Gastroesophageal sphincter (tissue), 4 donors: ENCODE measurements at regions not wholly inside any gene's neighbourhood (a gene's known extent, or its start where the extent isn't known, plus 50 kb on each side); places are given as distances from the start of the nearest gene placed in this dataset.

Experiments
- ATAC-seq: fragments of 150-250 bp; one replicate; pipeline ENCODE4 v1.9.1; 2016; ENCODE audit warnings: mild to moderate bottlenecking, moderate library complexity
- H3K27ac ChIP-seq, 4 donors: fragments of 200-600 bp; sonication (generic) in 3 of 4; 1 replicate in 3 of 4; 2 replicates in 1 of 4; pipeline ENCODE4 v1.5.1; 2016 to 2019
- H3K27me3 ChIP-seq: fragments of 200-600 bp; sonication (generic); one replicate; pipeline ENCODE4 v1.5.1; 2019
- H3K36me3 ChIP-seq, 2 donors: fragments of 200-600 bp; sonication (generic); one replicate each; pipeline ENCODE4 v1.5.1; 2019; ENCODE audit warnings: control low read depth in 1 of 2
- H3K4me1 ChIP-seq, 3 donors: fragments of 200-600 bp; sonication (generic); 1 replicate in 2 of 3; 2 replicates in 1 of 3; pipeline ENCODE4 v1.5.1; 2016 to 2019; ENCODE audit warnings: control low read depth in 2 of 3
- H3K4me3 ChIP-seq, 2 donors: fragments of 200-600 bp; sonication (generic); one replicate each; pipeline ENCODE4 v1.5.1; 2019; ENCODE audit warnings: mild to moderate bottlenecking in 1 of 2, moderate library complexity in 1 of 2
- H3K9me3 ChIP-seq, 3 donors: fragments of 200-600 bp; sonication (generic); one replicate each; pipeline ENCODE4 v1.5.1; 2017 to 2019; ENCODE audit warnings: control low read depth in 2 of 3
- EP300 ChIP-seq: sonication (generic); formaldehyde crosslinking; IDR thresholded peaks from one replicate; pipeline ENCODE4 v1.6.1; 2017; ENCODE audit warnings: antibody characterized with exemption, mild to moderate bottlenecking
- POLR2A ChIP-seq, 2 donors: fragments of 450-650 bp; IDR thresholded peaks; one replicate each; pipeline ENCODE4 v1.6.1; 2017; ENCODE audit warnings: antibody characterized with exemption in 2 of 2, mild to moderate bottlenecking in 2 of 2, moderate library complexity in 1 of 2
- POLR2AphosphoS5 ChIP-seq: sonication (generic); formaldehyde crosslinking; IDR thresholded peaks from one replicate; pipeline ENCODE4 v1.6.1; 2017; ENCODE audit warnings: antibody characterized with exemption
- WGBS, 2 donors: methylation state at CpG; one replicate each; pipeline ENCODE4 v1.1.5; 2018; ENCODE audit warnings: low coverage in 1 of 2; 5-methylcytosine and 5-hydroxymethylcytosine counted together
- TF ChIP-seq, protein P1 (sequence below), 4 experiments: fragments of 200-600 bp in 2 of 4; fragments of 450-650 bp in 2 of 4; sonication (generic) in 1 of 4; IDR thresholded peaks; one replicate each; pipeline ENCODE4 v1.5.1; 2017 to 2019; ENCODE audit warnings: antibody characterized with exemption in 4 of 4, mild to moderate bottlenecking in 2 of 4, moderate library complexity in 2 of 4

- no peak for ATAC-seq
- 18 to 68% methylated on average over 3 of the region's 3 CpGs for WGBS, 2 donors
Measured at GRCh38 chr10:29766753-29767152, 132.0 kb upstream of the SVIL start.

GRCh38 chr10:29765330-29765729, 130.6 kb upstream of the SVIL start:
- H3K27ac ChIP-seq = no peak overlapping the region
- ATAC-seq = no peak
- no peaks in the 10 kb centered on the region for H3K9me3 ChIP-seq
- WGBS, 2 donors = 43 to 89% methylated on average over 1 of the region's 2 CpGs
- H3K4me3 ChIP-seq = no peak overlapping the region
- no peak for TF ChIP-seq EP300
- no peak for TF ChIP-seq POLR2AphosphoS5
- TF ChIP-seq, protein P1, sequence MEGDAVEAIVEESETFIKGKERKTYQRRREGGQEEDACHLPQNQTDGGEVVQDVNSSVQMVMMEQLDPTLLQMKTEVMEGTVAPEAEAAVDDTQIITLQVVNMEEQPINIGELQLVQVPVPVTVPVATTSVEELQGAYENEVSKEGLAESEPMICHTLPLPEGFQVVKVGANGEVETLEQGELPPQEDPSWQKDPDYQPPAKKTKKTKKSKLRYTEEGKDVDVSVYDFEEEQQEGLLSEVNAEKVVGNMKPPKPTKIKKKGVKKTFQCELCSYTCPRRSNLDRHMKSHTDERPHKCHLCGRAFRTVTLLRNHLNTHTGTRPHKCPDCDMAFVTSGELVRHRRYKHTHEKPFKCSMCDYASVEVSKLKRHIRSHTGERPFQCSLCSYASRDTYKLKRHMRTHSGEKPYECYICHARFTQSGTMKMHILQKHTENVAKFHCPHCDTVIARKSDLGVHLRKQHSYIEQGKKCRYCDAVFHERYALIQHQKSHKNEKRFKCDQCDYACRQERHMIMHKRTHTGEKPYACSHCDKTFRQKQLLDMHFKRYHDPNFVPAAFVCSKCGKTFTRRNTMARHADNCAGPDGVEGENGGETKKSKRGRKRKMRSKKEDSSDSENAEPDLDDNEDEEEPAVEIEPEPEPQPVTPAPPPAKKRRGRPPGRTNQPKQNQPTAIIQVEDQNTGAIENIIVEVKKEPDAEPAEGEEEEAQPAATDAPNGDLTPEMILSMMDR (IDR thresholded peaks at IDR 0.05) = no peak
- no peak for TF ChIP-seq POLR2A (IDR thresholded peaks at IDR 0.05)
- H3K36me3 ChIP-seq = no peaks in the 10 kb centered on the region
- H3K27me3 ChIP-seq = no peaks in the 10 kb centered on the region
- H3K4me1 ChIP-seq = peaks cover 0 to 11% (median 0%) of the 10 kb centered on the region in 3 donors

More at GRCh38 chr10:29766753-29767152, 132.0 kb upstream of the SVIL start:
- TF ChIP-seq POLR2A (IDR thresholded peaks at IDR 0.05) (no peak), EP300 (no peak), POLR2AphosphoS5 (peak; percentile 84)
- TF ChIP-seq, protein P1 (IDR thresholded peaks at IDR 0.05) = no peak
- peaks cover 0 to 11% (median 0%) of the 10 kb centered on the region in 3 donors for H3K4me1 ChIP-seq
- peak overlapping the region in 2 of 4 donors; percentile 27 to 49 for H3K27ac ChIP-seq
- no peak overlapping the region for H3K4me3 ChIP-seq
- H3K27me3 ChIP-seq = no peaks in the 10 kb centered on the region
- no peaks in the 10 kb centered on the region for H3K9me3 ChIP-seq
- H3K36me3 ChIP-seq = no peaks in the 10 kb centered on the region

- Histone ChIP-seq H3K27me3 (no peaks in the 10 kb centered on the region), H3K4me1 (peaks cover 0 to 14% (median 0%) of the 10 kb centered on the region in 3 donors), H3K36me3 (no peaks in the 10 kb centered on the region), H3K27ac (no peak overlapping the region), H3K9me3 (no peaks in the 10 kb centered on the region), H3K4me3 (no peak overlapping the region)
- no peak for ATAC-seq
- WGBS, 2 donors = 77 to 100% methylated on average over 1 to 4 of the region's 4 CpGs
- TF ChIP-seq EP300 = no peak
- TF ChIP-seq, protein P1 (IDR thresholded peaks at IDR 0.05) = no peak
- TF ChIP-seq POLR2AphosphoS5 = no peak
- TF ChIP-seq POLR2A (IDR thresholded peaks at IDR 0.05) = no peak
Measured at GRCh38 chr10:29763396-29763795, 128.6 kb upstream of the SVIL start.

- no peak overlapping the region for H3K27ac ChIP-seq
- H3K27me3 ChIP-seq = no peaks in the 10 kb centered on the region
- no peaks in the 10 kb centered on the region for H3K36me3 ChIP-seq
- no peaks in the 10 kb centered on the region for H3K9me3 ChIP-seq
- ATAC-seq = no peak
- TF ChIP-seq, protein P1 (IDR thresholded peaks at IDR 0.05) = no peak
- no peak for TF ChIP-seq EP300
- no peak for TF ChIP-seq POLR2AphosphoS5
- no peak for TF ChIP-seq POLR2A (IDR thresholded peaks at IDR 0.05)
- H3K4me1 ChIP-seq = peaks cover 0 to 24% (median 0%) of the 10 kb centered on the region in 3 donors
- WGBS, 2 donors = 89 to 100% methylated on average over 3 to 4 of the region's 5 CpGs
- no peak overlapping the region for H3K4me3 ChIP-seq
Measured at GRCh38 chr10:29761916-29762315, 127.1 kb upstream of the SVIL start.

DNA sequence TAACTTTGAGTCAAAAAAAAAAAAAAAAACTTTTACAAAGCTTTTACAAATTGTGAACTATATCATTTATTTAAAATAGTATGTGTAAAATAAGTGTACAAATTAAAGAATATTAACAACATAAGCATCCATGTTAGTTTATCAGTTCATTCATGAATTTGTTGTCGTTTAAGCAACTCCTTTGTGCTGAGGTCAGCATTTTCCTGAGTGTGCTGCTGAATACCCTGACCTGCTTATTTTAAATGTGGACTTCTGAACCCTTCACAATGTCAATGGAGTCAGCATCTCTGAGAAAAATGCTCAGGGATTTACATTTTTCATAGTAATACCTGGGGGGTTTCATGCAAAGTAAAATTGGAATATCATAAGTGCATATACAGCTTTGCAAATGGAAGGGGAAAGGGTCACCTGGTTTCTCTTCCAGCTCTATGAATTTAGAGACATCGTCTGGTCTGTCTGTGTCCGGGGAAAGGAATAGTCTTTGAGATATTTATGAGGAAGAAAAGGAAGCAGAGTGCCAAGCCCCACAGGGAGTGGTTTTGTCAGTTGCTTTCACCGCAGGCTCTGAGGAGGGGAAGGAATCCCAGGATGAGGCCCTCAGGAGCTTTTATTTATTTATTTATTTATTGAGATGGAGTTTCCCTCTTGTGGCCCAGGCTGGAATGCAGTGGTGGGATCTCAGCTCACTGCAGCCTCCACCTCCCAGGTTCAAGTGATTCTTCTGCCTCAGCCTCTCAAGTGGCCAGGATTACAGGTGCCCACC, 125.5 kb upstream of the SVIL start:
- Histone ChIP-seq H3K27me3 (no peaks in the 10 kb centered on the region), H3K4me1 (peaks cover 0 to 19% (median 0%) of the 10 kb centered on the region in 3 donors), H3K27ac (no peak overlapping the region), H3K36me3 (no peaks in the 10 kb centered on the region), H3K4me3 (no peak overlapping the region), H3K9me3 (no peaks in the 10 kb centered on the region)
- TF ChIP-seq POLR2A (IDR thresholded peaks at IDR 0.05) = no peak
- TF ChIP-seq POLR2AphosphoS5 = no peak
- TF ChIP-seq EP300 = no peak
- TF ChIP-seq, protein P1 (IDR thresholded peaks at IDR 0.05) = no peak
- no peak for ATAC-seq
- 92 to 100% methylated on average over 4 of the region's 4 CpGs for WGBS, 2 donors
